ENCODE measurements at regions not wholly inside any gene's neighbourhood (a gene's known extent, or its start where the extent isn't known, plus 50 kb on each side); places are given as distances from the start of the nearest gene placed in this dataset.

DNA sequence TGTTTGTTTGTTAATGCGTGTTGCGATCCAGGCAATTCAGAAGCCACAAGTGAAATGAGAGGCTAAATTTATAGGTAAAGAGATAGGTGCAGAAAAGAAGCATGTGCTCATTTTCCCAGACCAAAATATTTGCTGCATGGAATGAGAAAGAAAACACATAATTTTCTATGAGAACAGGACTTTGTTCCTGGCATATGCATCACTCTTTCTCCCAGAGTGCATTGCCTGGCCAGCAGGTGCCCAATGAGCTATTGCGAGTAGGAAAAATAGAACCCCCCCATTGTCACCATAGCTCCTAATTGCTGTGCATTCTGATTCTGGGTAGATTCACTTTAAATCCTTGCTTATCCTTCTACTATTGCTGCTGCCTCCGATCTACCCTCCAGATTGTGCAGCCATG lies 410.4 kb downstream of the PMP22 start:
- no peaks in the 10 kb centered on the region for H3K9me3 ChIP-seq (ENCODE audit: low read depth)
- H3K36me3 ChIP-seq: no peaks in the 10 kb centered on the region
- TF ChIP-seq, protein P1, sequence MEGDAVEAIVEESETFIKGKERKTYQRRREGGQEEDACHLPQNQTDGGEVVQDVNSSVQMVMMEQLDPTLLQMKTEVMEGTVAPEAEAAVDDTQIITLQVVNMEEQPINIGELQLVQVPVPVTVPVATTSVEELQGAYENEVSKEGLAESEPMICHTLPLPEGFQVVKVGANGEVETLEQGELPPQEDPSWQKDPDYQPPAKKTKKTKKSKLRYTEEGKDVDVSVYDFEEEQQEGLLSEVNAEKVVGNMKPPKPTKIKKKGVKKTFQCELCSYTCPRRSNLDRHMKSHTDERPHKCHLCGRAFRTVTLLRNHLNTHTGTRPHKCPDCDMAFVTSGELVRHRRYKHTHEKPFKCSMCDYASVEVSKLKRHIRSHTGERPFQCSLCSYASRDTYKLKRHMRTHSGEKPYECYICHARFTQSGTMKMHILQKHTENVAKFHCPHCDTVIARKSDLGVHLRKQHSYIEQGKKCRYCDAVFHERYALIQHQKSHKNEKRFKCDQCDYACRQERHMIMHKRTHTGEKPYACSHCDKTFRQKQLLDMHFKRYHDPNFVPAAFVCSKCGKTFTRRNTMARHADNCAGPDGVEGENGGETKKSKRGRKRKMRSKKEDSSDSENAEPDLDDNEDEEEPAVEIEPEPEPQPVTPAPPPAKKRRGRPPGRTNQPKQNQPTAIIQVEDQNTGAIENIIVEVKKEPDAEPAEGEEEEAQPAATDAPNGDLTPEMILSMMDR (IDR thresholded peaks at IDR 0.05; ENCODE audit: low read depth, low read length): no peak
- H3K27me3 ChIP-seq: no peaks in the 10 kb centered on the region
- no peak overlapping the region for H3K4me3 ChIP-seq
- H3K27ac ChIP-seq: no peak overlapping the region
- H3K4me1 ChIP-seq (ENCODE audit: low read depth): no peaks in the 10 kb centered on the region
- no peak for DNase-seq (ENCODE audit: low read depth in 1 of 2, low spot score in 1 of 2)

DNA sequence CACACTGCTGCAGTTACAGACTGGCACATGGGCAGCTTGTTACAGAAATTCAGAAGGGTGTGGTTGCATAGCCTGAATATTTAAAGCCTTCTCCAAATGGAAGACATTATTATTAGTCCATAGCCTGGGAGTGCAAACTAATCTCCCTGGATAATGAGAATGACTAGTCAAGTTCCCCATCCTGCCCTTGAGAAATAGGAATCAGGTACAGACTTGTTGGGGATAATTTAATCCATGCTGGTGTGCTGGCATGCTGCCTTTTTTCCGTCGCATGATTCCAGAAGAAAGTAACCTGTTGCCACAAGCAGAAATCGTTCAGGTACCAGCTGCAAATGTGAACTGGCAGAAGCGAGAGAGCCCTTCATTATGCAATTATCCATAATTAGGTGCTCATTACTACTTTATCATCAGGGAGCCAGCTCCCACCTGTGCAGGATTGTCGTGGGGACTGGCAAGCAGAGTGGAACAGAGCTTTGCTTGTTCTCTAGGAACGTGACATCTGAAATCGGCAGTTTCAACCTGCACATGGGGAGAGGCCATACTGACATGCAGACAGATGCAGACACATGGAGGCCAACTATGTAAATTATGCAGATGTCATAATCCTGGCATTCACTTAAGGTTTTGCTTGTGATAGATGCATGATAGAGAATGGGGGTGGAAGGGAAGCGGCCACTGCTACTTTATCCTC lies 419.4 kb downstream of the PMP22 start:
- TF ChIP-seq, protein P1 (IDR thresholded peaks at IDR 0.05; ENCODE audit: low read depth, low read length): no peak
- Histone ChIP-seq H3K4me1 (ENCODE audit: low read depth) (no peaks in the 10 kb centered on the region), H3K4me3 (no peak overlapping the region), H3K9me3 (ENCODE audit: low read depth) (no peaks in the 10 kb centered on the region), H3K27ac (no peak overlapping the region), H3K27me3 (no peaks in the 10 kb centered on the region), H3K36me3 (no peaks in the 10 kb centered on the region)
- peak in 1 of 2 donors; percentile 36 for DNase-seq (ENCODE audit: low read depth in 1 of 2, low spot score in 1 of 2)

DNA sequence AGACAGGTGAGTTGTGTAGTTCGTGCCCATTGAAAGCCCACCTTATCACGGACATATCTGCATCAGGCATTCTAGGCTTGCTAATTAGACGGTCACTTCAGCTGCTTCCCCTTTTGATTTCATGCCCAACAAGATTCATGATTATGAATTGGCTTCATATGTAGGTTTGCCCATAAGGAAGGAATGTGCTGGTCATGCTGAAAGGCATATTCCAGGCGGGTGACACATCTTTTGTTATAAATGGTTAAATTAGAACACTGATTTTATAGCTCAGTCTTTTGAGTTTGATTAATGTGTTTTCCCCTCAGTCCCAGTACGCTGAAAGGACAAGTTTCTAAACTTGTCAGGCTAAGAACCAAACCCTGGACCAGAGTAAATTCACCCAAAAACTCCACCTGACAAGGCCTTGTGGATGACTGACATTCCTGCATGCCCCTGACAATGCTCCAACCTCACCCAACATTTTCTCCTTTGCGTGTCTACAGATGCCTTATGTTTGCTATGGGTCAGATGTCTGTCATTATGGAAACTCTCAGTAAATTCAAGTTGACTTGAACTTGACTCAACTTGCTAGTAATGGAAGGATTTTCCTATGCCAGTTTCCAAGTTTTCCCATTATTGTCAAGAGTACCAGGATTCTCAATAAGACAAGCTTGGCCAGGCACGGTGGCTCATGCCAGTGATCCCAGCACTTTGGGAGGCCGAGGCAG lies 421.9 kb downstream of the PMP22 start:
- H3K27me3 ChIP-seq: no peaks in the 10 kb centered on the region
- no peaks in the 10 kb centered on the region for H3K4me1 ChIP-seq (ENCODE audit: low read depth)
- TF ChIP-seq, protein P1 (IDR thresholded peaks at IDR 0.05; ENCODE audit: low read depth, low read length): no peak
- no peak for DNase-seq (ENCODE audit: low read depth in 1 of 2, low spot score in 1 of 2)
- no peaks in the 10 kb centered on the region for H3K9me3 ChIP-seq (ENCODE audit: low read depth)
- no peak overlapping the region for H3K27ac ChIP-seq
- H3K36me3 ChIP-seq: no peaks in the 10 kb centered on the region
- no peak overlapping the region for H3K4me3 ChIP-seq

DNA sequence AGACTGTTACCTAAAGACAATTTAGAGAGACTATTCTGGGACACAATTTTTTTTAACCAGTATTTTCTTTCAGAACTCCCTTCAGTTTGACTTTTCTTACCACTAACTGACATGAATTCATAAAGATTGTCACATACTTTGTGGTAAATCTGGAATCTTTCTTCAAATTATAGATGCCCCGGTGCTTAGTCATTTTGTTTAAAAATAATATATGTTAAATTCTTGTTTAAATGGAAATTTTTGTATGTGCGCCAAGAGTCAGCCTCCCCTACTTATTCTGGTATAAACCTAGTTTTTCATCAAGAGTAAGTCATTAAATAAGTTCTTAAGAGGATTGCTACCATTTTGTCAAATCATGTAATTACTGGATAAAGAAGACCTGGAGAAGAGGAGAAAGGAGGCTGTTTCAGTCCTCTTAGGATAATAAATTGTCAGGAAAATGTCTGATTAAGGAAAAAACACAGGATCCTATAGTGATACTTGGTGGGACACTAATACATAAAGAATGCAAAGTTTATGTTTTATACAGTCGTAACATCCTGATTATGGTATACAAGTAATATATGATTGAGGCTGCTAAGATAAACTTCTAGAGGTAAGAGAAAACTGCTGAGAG lies 424.4 kb downstream of the PMP22 start:
- no peak overlapping the region for H3K27ac ChIP-seq
- TF ChIP-seq, protein P1 (IDR thresholded peaks at IDR 0.05; ENCODE audit: low read depth, low read length): no peak
- H3K4me3 ChIP-seq: no peak overlapping the region
- no peaks in the 10 kb centered on the region for H3K4me1 ChIP-seq (ENCODE audit: low read depth)
- no peaks in the 10 kb centered on the region for H3K9me3 ChIP-seq (ENCODE audit: low read depth)
- H3K36me3 ChIP-seq: no peaks in the 10 kb centered on the region
- peak in 1 of 2 donors; percentile 45 for DNase-seq (ENCODE audit: low read depth in 1 of 2, low spot score in 1 of 2)
- H3K27me3 ChIP-seq: no peaks in the 10 kb centered on the region

DNA sequence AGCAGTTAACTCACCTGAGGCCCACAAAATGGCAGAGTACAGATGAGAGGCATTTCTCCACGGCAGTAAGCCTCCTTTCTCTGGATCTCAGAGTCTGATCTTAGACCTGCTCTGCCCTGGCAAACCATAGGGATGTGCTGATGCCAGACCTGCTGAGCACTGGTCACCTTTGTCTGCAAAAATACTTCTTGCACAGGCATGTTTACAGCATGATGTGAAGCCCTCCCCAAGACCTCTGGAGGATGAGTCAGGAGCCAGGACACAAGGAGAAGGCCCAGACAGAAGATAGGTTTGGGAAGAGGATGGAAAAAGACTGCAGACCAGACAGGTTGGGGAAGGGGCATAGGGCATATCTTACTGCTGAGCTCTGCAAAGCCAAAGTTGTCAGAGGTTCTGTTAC lies 426.6 kb downstream of the PMP22 start:
- DNase-seq (ENCODE audit: low read depth in 1 of 2, low spot score in 1 of 2): no peak
- TF ChIP-seq, protein P1 (IDR thresholded peaks at IDR 0.05; ENCODE audit: low read depth, low read length): no peak
- no peak overlapping the region for H3K4me3 ChIP-seq
- H3K9me3 ChIP-seq (ENCODE audit: low read depth): no peaks in the 10 kb centered on the region
- no peaks in the 10 kb centered on the region for H3K27me3 ChIP-seq
- no peaks in the 10 kb centered on the region for H3K36me3 ChIP-seq
- H3K27ac ChIP-seq: no peak overlapping the region
- no peaks in the 10 kb centered on the region for H3K4me1 ChIP-seq (ENCODE audit: low read depth)

Data from cardiac muscle cell (in vitro differentiated cells and primary cell).